ENCODE measurements at regions not wholly inside any gene's neighbourhood (a gene's known extent, or its start where the extent isn't known, plus 50 kb on each side); places are given as distances from the start of the nearest gene placed in this dataset.
A peak's percentile ranks its signal among the peaks of the same experiment; 100 is the strongest.

DNA sequence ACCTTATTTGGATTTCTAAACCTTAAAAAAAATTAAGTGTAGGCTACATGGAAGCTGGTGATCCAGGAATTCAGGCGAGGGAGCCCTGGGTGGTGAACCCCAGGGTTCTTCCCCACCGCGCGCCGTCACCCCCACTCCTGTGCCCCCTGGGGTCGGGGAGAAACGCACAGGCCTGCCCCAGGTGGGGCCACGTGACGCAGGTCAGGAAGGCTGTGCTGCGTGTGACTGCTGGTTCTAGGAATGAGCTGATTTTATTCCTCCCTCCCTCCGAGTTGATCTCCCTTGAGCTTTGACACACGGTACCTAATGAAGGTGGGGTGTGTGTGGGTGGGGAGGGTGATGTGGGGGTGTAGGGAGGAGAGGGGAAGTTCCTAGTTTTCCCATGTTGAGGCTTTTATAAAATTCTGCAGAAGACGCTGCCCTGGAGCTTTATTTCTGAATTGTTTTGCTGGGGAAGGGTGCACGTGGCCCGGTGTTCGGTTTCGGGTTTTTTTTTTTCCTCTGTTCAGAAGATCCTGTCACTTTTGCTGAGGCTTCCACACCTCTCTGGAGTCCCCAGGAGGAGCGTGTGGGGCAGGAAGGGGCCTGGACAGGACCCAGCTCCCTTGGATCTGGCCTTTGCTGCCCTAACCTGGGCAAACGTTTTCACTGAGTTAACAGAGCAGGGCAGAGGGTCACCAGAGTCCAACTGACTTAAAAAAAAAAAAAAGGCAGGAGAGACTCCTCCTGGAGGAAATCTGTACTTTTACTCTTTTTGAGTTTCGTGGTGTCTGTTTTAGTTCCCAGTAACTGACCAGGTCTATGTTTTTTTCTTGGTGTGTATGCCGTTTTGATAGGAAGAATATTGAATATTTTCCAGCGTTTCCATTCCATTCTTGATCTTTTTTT lies 55.8 kb upstream of the GSE1 start (continued):
- TF ChIP-seq NFKBIZ (CRISPR knock-in tag; IDR thresholded peaks at IDR 0.05): no peak
- no peak for TF ChIP-seq ZNF556 (CRISPR knock-in tag; IDR thresholded peaks at IDR 0.05; ENCODE audit: borderline replicate concordance)
- TF ChIP-seq ZNF317 (CRISPR knock-in tag; IDR thresholded peaks at IDR 0.05): no peak
- TF ChIP-seq ZNF235 (CRISPR knock-in tag; IDR thresholded peaks at IDR 0.05; ENCODE audit: borderline replicate concordance): no peak
- TF ChIP-seq ZNF790 (CRISPR knock-in tag; IDR thresholded peaks at IDR 0.05; ENCODE audit: borderline replicate concordance): no peak
- TF ChIP-seq, protein P1, sequence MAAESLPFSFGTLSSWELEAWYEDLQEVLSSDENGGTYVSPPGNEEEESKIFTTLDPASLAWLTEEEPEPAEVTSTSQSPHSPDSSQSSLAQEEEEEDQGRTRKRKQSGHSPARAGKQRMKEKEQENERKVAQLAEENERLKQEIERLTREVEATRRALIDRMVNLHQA (CRISPR knock-in tag; IDR thresholded peaks at IDR 0.05): no peak
- TF ChIP-seq CEBPB (IDR thresholded peaks at IDR 0.05; ENCODE audit: borderline replicate concordance, low read depth, low read length): no peak
- TF ChIP-seq ZSCAN30 (CRISPR knock-in tag; IDR thresholded peaks at IDR 0.05): no peak
- TF ChIP-seq HDAC1 (CRISPR knock-in tag; IDR thresholded peaks at IDR 0.05): peak; percentile 29; the same call in 1 of the 2 replicates
- TF ChIP-seq CSRNP1 (CRISPR knock-in tag; IDR thresholded peaks at IDR 0.05): 0 out of 2 replicates have a peak, but pooled peaks have one; percentile 21
- TF ChIP-seq, protein P2, sequence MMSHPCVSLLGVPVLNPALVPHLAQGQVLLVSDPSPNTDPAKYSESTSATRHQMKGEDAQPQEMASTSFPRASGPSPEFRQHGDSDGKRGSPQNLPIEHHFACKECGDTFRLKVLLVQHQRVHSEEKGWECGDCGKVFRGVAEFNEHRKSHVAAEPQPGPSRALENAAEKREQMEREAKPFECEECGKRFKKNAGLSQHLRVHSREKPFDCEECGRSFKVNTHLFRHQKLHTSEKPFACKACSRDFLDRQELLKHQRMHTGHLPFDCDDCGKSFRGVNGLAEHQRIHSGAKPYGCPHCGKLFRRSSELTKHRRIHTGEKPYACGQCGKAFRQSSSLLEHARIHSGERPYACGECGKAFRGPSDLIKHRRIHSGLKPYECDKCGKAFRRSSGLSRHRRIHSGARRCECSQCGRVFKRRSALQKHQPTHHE (CRISPR knock-in tag; IDR thresholded peaks at IDR 0.05; ENCODE audit: borderline replicate concordance): no peak
- no peak for TF ChIP-seq YEATS4 (CRISPR knock-in tag; IDR thresholded peaks at IDR 0.05; ENCODE audit: borderline replicate concordance)
- TF ChIP-seq MBNL3 (CRISPR knock-in tag; conservative IDR thresholded peaks at IDR 0.05): no peak
- TF ChIP-seq ZNF557 (CRISPR knock-in tag; IDR thresholded peaks at IDR 0.05): no peak
- TF ChIP-seq TCF7L2 (IDR thresholded peaks at IDR 0.05; ENCODE audit: low read depth, low read length): no peak
- no peak for TF ChIP-seq PCBP2 (optimal IDR thresholded peaks at IDR 0.05; ENCODE audit: low read depth, low read length, poor library complexity, severe bottlenecking)
- TF ChIP-seq ZNF652 (CRISPR knock-in tag; IDR thresholded peaks at IDR 0.05; ENCODE audit: borderline replicate concordance, low read depth): no peak
- TF ChIP-seq HOXA3 (CRISPR knock-in tag; IDR thresholded peaks at IDR 0.05): 0 out of 2 replicates have a peak, but pooled peaks have one; percentile 4
- TF ChIP-seq, protein P3, sequence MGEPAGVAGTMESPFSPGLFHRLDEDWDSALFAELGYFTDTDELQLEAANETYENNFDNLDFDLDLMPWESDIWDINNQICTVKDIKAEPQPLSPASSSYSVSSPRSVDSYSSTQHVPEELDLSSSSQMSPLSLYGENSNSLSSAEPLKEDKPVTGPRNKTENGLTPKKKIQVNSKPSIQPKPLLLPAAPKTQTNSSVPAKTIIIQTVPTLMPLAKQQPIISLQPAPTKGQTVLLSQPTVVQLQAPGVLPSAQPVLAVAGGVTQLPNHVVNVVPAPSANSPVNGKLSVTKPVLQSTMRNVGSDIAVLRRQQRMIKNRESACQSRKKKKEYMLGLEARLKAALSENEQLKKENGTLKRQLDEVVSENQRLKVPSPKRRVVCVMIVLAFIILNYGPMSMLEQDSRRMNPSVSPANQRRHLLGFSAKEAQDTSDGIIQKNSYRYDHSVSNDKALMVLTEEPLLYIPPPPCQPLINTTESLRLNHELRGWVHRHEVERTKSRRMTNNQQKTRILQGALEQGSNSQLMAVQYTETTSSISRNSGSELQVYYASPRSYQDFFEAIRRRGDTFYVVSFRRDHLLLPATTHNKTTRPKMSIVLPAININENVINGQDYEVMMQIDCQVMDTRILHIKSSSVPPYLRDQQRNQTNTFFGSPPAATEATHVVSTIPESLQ (CRISPR knock-in tag; conservative IDR thresholded peaks at IDR 0.05): no peak
- TF ChIP-seq, protein P4, sequence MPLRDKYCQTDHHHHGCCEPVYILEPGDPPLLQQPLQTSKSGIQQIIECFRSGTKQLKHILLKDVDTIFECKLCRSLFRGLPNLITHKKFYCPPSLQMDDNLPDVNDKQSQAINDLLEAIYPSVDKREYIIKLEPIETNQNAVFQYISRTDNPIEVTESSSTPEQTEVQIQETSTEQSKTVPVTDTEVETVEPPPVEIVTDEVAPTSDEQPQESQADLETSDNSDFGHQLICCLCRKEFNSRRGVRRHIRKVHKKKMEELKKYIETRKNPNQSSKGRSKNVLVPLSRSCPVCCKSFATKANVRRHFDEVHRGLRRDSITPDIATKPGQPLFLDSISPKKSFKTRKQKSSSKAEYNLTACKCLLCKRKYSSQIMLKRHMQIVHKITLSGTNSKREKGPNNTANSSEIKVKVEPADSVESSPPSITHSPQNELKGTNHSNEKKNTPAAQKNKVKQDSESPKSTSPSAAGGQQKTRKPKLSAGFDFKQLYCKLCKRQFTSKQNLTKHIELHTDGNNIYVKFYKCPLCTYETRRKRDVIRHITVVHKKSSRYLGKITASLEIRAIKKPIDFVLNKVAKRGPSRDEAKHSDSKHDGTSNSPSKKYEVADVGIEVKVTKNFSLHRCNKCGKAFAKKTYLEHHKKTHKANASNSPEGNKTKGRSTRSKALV (CRISPR knock-in tag; IDR thresholded peaks at IDR 0.05): no peak
- no peak for TF ChIP-seq ZNF572 (CRISPR knock-in tag; IDR thresholded peaks at IDR 0.05)
